ENCODE measurements at regions not wholly inside any gene's neighbourhood (a gene's known extent, or its start where the extent isn't known, plus 50 kb on each side); places are given as distances from the start of the nearest gene placed in this dataset.

- H3K4me1 ChIP-seq (ENCODE audit: insufficient read depth, poor library complexity, severe bottlenecking): no peaks in the 10 kb centered on the region
Observed at GRCh38 chr2:176748662-176749061, 463.9 kb upstream of the HNRNPA3 start.

GRCh38 chr2:176751314-176752227 lies 461.0 kb upstream of the HNRNPA3 start:
- H3K27me3 ChIP-seq (ENCODE audit: insufficient read depth, poor library complexity, severe bottlenecking): no peaks in the 10 kb centered on the region
- no peak for TF ChIP-seq CTCF (IDR thresholded peaks at IDR 0.05; ENCODE audit: poor library complexity, severe bottlenecking)
- no peak overlapping the region for H3K4me3 ChIP-seq (ENCODE audit: severe bottlenecking)
- no peak overlapping the region for H3K27ac ChIP-seq (ENCODE audit: poor library complexity, severe bottlenecking)
- H3K4me1 ChIP-seq (ENCODE audit: insufficient read depth, poor library complexity, severe bottlenecking): no peaks in the 10 kb centered on the region
- no peaks in the 10 kb centered on the region for H3K36me3 ChIP-seq (ENCODE audit: low read depth)
- ATAC-seq (ENCODE audit: low read depth) (no peak), DNase-seq (ENCODE audit: low spot score) (no peak)
- no peaks in the 10 kb centered on the region for H3K9me3 ChIP-seq (ENCODE audit: severe bottlenecking)

More at GRCh38 chr2:176748662-176749061, 463.9 kb upstream of the HNRNPA3 start:
- Histone ChIP-seq H3K9me3 (ENCODE audit: severe bottlenecking) (no peaks in the 10 kb centered on the region), H3K36me3 (ENCODE audit: low read depth) (no peaks in the 10 kb centered on the region), H3K27me3 (ENCODE audit: insufficient read depth, poor library complexity, severe bottlenecking) (peaks cover 3% of the 10 kb centered on the region), H3K4me3 (ENCODE audit: severe bottlenecking) (no peak overlapping the region), H3K27ac (ENCODE audit: poor library complexity, severe bottlenecking) (no peak overlapping the region)
- no peak for TF ChIP-seq CTCF (IDR thresholded peaks at IDR 0.05; ENCODE audit: poor library complexity, severe bottlenecking)
- DNase-seq (ENCODE audit: low spot score): no peak
- no peak for ATAC-seq (ENCODE audit: low read depth)

- Histone ChIP-seq H3K4me3 (ENCODE audit: severe bottlenecking) (no peak overlapping the region), H3K9me3 (ENCODE audit: severe bottlenecking) (no peaks in the 10 kb centered on the region), H3K4me1 (ENCODE audit: insufficient read depth, poor library complexity, severe bottlenecking) (no peaks in the 10 kb centered on the region), H3K27ac (ENCODE audit: poor library complexity, severe bottlenecking) (no peak overlapping the region), H3K27me3 (ENCODE audit: insufficient read depth, poor library complexity, severe bottlenecking) (no peaks in the 10 kb centered on the region), H3K36me3 (ENCODE audit: low read depth) (no peaks in the 10 kb centered on the region)
- no peak for TF ChIP-seq CTCF (IDR thresholded peaks at IDR 0.05; ENCODE audit: poor library complexity, severe bottlenecking)
- ATAC-seq (ENCODE audit: low read depth): no peak
- DNase-seq (ENCODE audit: low spot score): no peak
Observed at GRCh38 chr2:176752295-176752694, 460.3 kb upstream of the HNRNPA3 start.

GRCh38 chr2:176753205-176753604 lies 459.4 kb upstream of the HNRNPA3 start:
- Histone ChIP-seq H3K4me1 (ENCODE audit: insufficient read depth, poor library complexity, severe bottlenecking) (no peaks in the 10 kb centered on the region), H3K36me3 (ENCODE audit: low read depth) (no peaks in the 10 kb centered on the region), H3K27ac (ENCODE audit: poor library complexity, severe bottlenecking) (no peak overlapping the region), H3K9me3 (ENCODE audit: severe bottlenecking) (no peaks in the 10 kb centered on the region), H3K4me3 (ENCODE audit: severe bottlenecking) (no peak overlapping the region), H3K27me3 (ENCODE audit: insufficient read depth, poor library complexity, severe bottlenecking) (no peaks in the 10 kb centered on the region)
- DNase-seq (ENCODE audit: low spot score) (no peak), ATAC-seq (ENCODE audit: low read depth) (no peak)
- no peak for TF ChIP-seq CTCF (IDR thresholded peaks at IDR 0.05; ENCODE audit: poor library complexity, severe bottlenecking)

Measured in RWPE2 (cell line).